LNCaP clone FGC (cell line): ENCODE measurements at regions not wholly inside any gene's neighbourhood (a gene's known extent, or its start where the extent isn't known, plus 50 kb on each side); places are given as distances from the start of the nearest gene placed in this dataset.

Source experiments
- DNase-seq: peaks from one replicate; pipeline ENCODE4 v3.0.0-alpha.2; 2011; ENCODE audit warnings: low read depth
- H3K4me3 ChIP-seq: 2 replicates; pipeline ENCODE4 v1.5.1; 2011; ENCODE audit warnings: mild to moderate bottlenecking, low read depth, low read length, control low read depth
- TF ChIP-seq, protein P1 (sequence below): IDR thresholded peaks from 2 replicates; pipeline ENCODE4 v1.5.1; 2012; ENCODE audit warnings: mild to moderate bottlenecking; ENCODE audit not compliant: control insufficient read depth, insufficient read depth; ENCODE audit errors: extremely low read depth

DNA sequence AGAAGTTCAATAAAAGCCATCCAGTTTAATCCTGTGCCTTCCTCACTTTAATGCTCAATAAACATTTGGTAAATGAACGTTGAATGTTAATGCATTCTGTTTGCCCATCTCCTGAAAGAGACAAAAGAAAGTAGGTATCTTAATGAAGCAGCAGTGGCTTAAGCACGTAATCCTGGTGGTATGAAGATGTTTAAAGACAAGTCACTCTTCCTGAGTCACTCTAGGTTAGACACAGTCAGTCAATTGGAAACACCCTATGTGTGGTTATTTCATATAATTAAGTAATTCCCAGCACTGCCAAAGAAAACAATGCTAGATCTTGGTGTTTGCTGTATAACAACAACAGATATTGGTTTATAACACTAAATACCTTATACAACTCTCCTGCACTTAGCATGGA is 334.0 kb upstream of the FMN2 start:
- TF ChIP-seq, protein P1, sequence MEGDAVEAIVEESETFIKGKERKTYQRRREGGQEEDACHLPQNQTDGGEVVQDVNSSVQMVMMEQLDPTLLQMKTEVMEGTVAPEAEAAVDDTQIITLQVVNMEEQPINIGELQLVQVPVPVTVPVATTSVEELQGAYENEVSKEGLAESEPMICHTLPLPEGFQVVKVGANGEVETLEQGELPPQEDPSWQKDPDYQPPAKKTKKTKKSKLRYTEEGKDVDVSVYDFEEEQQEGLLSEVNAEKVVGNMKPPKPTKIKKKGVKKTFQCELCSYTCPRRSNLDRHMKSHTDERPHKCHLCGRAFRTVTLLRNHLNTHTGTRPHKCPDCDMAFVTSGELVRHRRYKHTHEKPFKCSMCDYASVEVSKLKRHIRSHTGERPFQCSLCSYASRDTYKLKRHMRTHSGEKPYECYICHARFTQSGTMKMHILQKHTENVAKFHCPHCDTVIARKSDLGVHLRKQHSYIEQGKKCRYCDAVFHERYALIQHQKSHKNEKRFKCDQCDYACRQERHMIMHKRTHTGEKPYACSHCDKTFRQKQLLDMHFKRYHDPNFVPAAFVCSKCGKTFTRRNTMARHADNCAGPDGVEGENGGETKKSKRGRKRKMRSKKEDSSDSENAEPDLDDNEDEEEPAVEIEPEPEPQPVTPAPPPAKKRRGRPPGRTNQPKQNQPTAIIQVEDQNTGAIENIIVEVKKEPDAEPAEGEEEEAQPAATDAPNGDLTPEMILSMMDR: no peak
- DNase-seq: no peak
- no peak overlapping the region for H3K4me3 ChIP-seq

DNA sequence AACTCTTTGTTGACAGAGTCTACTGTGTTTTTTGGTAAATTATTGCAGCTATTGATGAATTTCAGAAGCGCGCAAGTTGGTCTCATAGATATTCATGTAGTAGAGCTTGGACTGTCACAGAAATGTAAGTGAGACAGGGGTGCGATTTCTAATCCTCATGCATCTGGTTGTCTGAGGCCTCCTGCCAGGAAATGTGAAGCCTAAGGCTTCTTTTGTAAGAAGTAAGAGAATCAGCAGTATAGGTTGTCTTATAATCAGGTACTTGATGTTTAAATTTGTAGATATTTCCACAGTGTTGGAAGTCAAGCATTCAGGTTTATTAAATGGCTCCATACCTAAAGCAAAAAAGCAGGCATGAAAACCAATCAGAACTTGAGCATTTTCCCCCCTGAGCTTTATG is 332.9 kb upstream of the FMN2 start:
- DNase-seq: no peak
- TF ChIP-seq, protein P1: no peak
- no peak overlapping the region for H3K4me3 ChIP-seq

DNA sequence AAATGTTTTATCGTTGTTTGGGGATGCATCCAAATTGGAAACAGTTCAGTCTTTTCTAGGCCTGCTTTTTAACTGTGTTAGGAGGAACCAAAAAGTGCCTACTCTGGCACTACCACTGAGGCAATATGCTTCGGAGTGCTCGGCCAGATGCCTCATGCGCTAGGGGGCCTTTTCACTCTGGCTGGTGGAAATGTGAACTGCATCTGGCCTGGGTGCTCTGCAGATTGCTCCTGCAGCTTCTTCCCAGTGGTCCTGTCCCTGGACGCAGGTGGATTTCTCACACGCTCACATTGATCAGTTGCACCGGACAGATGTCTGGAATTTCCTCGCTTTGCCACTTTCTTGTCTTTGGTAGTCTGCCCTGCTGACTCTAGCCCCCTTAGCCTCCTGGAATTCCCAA is 330.2 kb upstream of the FMN2 start:
- H3K4me3 ChIP-seq: no peak overlapping the region
- TF ChIP-seq, protein P1: no peak
- no peak for DNase-seq

DNA sequence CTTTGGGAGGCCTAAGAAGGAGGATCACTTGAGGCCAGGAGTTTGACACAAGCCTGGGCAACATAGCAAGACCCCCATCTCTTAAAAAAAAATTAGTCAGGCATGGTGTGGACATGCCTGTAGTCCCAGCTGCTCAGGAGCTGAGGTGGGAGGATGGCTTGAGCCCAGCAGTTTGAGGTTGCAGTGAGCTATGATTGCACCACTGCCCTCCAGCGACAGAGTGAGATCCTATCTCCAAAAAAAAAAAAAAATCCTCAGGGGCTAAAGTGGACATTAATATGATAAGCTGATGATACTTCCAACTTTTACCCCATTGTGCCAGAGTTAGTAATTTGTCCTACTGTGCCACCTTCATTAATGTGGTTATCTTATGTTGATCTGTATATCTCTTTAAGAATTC is 327.8 kb upstream of the FMN2 start:
- DNase-seq: no peak
- H3K4me3 ChIP-seq: no peak overlapping the region
- TF ChIP-seq, protein P1: no peak

DNA sequence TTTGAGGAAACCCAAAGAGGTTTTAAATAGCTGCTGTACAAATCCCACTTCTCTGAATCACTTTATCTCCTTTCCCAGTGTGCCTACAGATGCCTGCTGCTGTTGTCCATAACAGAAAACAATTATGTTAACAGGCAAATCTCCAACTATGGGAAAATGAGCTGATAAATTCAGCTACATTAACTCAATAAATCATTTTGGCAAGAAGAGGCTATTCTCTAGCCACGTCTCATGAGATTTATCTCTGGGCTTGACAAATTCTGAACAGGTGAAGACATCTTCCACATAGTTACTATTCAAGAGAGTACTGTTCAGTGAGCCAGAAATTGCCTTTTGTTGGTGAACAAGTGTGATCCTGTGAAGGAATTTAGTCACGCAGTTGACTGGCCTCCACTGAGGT is 327.1 kb upstream of the FMN2 start:
- TF ChIP-seq, protein P1: no peak
- H3K4me3 ChIP-seq: no peak overlapping the region
- no peak for DNase-seq

DNA sequence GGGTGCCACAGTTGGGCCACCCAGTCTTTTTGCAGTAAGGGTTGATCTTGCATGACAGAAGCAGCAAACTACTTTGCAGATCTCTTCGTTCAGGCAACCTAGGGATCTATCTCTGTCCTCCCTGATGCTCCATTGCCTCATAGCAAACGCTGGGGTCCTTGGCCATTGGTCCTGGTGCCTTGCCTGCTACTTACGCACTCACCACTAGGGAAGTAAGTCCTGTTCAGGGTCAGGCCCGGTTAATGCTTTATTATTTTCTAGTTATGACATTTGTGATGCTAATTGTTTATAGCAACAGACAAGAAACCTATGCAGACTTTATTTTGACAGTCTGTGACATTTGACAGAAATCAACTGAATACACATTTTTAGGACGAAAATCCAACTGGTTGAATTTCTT is 326.5 kb upstream of the FMN2 start:
- TF ChIP-seq, protein P1: no peak
- no peak for DNase-seq
- H3K4me3 ChIP-seq: no peak overlapping the region

GRCh38 chr1:239771550-239771949 is 320.1 kb upstream of the FMN2 start:
- TF ChIP-seq, protein P1: no peak
- no peak for DNase-seq
- H3K4me3 ChIP-seq: no peak overlapping the region
